Colonic mucosa (tissue), 4 donors: ENCODE measurements at regions not wholly inside any gene's neighbourhood (a gene's known extent, or its start where the extent isn't known, plus 50 kb on each side); places are given as distances from the start of the nearest gene placed in this dataset.
"Not testable (repeated sequence)": the region's sequence is repeated elsewhere in the genome, so short reads cannot be mapped to it uniquely, and the experiment has no call there.

Experiments used
- DNase-seq: peaks from one replicate; pipeline ENCODE4 v3.0.0-alpha.2; 2020
- H3K27ac ChIP-seq: fragments of 200-600 bp; one replicate; pipeline ENCODE4 v1.8.0; 2021
- H3K27me3 ChIP-seq: fragments of 200-600 bp; one replicate; pipeline ENCODE4 v1.8.0; 2021
- H3K36me3 ChIP-seq: fragments of 200-600 bp; one replicate; pipeline ENCODE4 v1.8.0; 2021
- H3K4me1 ChIP-seq: fragments of 200-600 bp; one replicate; pipeline ENCODE4 v1.8.0; 2021; ENCODE audit warnings: mild to moderate bottlenecking
- H3K4me3 ChIP-seq: fragments of 200-600 bp; one replicate; pipeline ENCODE4 v1.8.0; 2021
- H3K9ac ChIP-seq, 2 donors: one replicate each; pipeline ENCODE4 v1.7.0; 2013; ENCODE audit warnings: control low read depth in 2 of 2, low read depth in 2 of 2, low read length in 2 of 2
- H3K9me3 ChIP-seq: fragments of 200-600 bp; one replicate; pipeline ENCODE4 v1.8.0; 2021
- CTCF ChIP-seq: fragments of 200-600 bp; IDR thresholded peaks from one replicate; pipeline ENCODE4 v1.8.0; 2022; ENCODE audit warnings: antibody characterized with exemption, mild to moderate bottlenecking
- intact Hi-C: fragments of 100-400 bp; cut with DNase I; formaldehyde crosslinking; loops from one replicate; pipeline ENCODE4 v1.14.1; 2022
- donor health status: healthy.
- donor health status: DM: no; HTN: no; CAD: no.
- donor health status: DM: no; HTN: no; CAD: no.

GRCh38 chr20:53866794-53867740, 203.3 kb downstream of the BCAS1 start:
- Histone ChIP-seq H3K9ac (peak overlapping the region; percentile 24 to 53), H3K36me3 (no peaks in the 10 kb centered on the region), H3K9me3 (no peaks in the 10 kb centered on the region), H3K4me3 (no peak overlapping the region), H3K4me1 (peaks cover 14% of the 10 kb centered on the region), H3K27ac (peak overlapping the region; percentile 92), H3K27me3 (no peaks in the 10 kb centered on the region)
- DNase-seq = no peak
- TF ChIP-seq CTCF = no peak
- intact Hi-C loops = no loop called here

- intact Hi-C loops = no loop called here
- H3K9me3 ChIP-seq = no peaks in the 10 kb centered on the region
- H3K36me3 ChIP-seq = no peaks in the 10 kb centered on the region
- peak; percentile 68 for DNase-seq
- peak overlapping the region in 1 of 2 donors; percentile 53 for H3K9ac ChIP-seq
- peak overlapping the region; percentile 92 for H3K27ac ChIP-seq
- peaks cover 13% of the 10 kb centered on the region for H3K4me1 ChIP-seq
- no peak for TF ChIP-seq CTCF
- no peak overlapping the region for H3K4me3 ChIP-seq
- H3K27me3 ChIP-seq = no peaks in the 10 kb centered on the region
These were observed 204.2 kb downstream of the BCAS1 start for GRCh38 chr20:53865901-53866793.

- Histone ChIP-seq H3K4me1 (peaks cover 13% of the 10 kb centered on the region), H3K27ac (peak overlapping the region; percentile 92), H3K9ac (peak overlapping the region in 1 of 2 donors; percentile 53)
- H3K27me3 ChIP-seq, DNase-seq, H3K9me3 ChIP-seq, H3K4me3 ChIP-seq, H3K36me3 ChIP-seq, intact Hi-C loops: not testable (repeated sequence)
These were observed 205.4 kb downstream of the BCAS1 start for GRCh38 chr20:53864765-53865683.

- H3K9ac ChIP-seq, H3K4me3 ChIP-seq, H3K36me3 ChIP-seq, H3K27me3 ChIP-seq, intact Hi-C loops, H3K9me3 ChIP-seq: not testable (repeated sequence)
- peak; percentile 43 for DNase-seq
- Histone ChIP-seq H3K27ac (peak overlapping the region; percentile 92), H3K4me1 (peaks cover 13% of the 10 kb centered on the region)
These were observed 206.3 kb downstream of the BCAS1 start for GRCh38 chr20:53863923-53864641.

GRCh38 chr20:53863535-53863922, 206.9 kb downstream of the BCAS1 start:
- H3K9me3 ChIP-seq, H3K9ac ChIP-seq, intact Hi-C loops, DNase-seq, H3K4me3 ChIP-seq, H3K36me3 ChIP-seq, H3K27me3 ChIP-seq: not testable (repeated sequence)
- H3K4me1 ChIP-seq = peaks cover 13% of the 10 kb centered on the region
- peak overlapping the region; percentile 92 for H3K27ac ChIP-seq

GRCh38 chr20:53863039-53863438, 207.4 kb downstream of the BCAS1 start:
- H3K9ac ChIP-seq, H3K9me3 ChIP-seq, intact Hi-C loops, H3K36me3 ChIP-seq, H3K27me3 ChIP-seq, H3K27ac ChIP-seq, DNase-seq, H3K4me3 ChIP-seq: not testable (repeated sequence)
- H3K4me1 ChIP-seq = peaks cover 16% of the 10 kb centered on the region

GRCh38 chr20:53862490-53862889, 207.9 kb downstream of the BCAS1 start:
- H3K36me3 ChIP-seq, H3K27me3 ChIP-seq, H3K27ac ChIP-seq, H3K9me3 ChIP-seq, intact Hi-C loops, H3K9ac ChIP-seq, DNase-seq, H3K4me3 ChIP-seq: not testable (repeated sequence)
- peaks cover 21% of the 10 kb centered on the region for H3K4me1 ChIP-seq

GRCh38 chr20:53862136-53862397, 208.3 kb downstream of the BCAS1 start:
- H3K36me3 ChIP-seq, H3K27ac ChIP-seq, H3K27me3 ChIP-seq, DNase-seq, H3K4me3 ChIP-seq, H3K9ac ChIP-seq, H3K9me3 ChIP-seq, intact Hi-C loops: not testable (repeated sequence)
- peaks cover 23% of the 10 kb centered on the region for H3K4me1 ChIP-seq
